Panc1 (cell line): ENCODE measurements at regions not wholly inside any gene's neighbourhood (a gene's known extent, or its start where the extent isn't known, plus 50 kb on each side); places are given as distances from the start of the nearest gene placed in this dataset.

Experiments used
- ATAC-seq: fragments of 200-7000 bp; cut with Tn5 transposase; 2 replicates; pipeline ENCODE4 v1.9.1; 2020; ENCODE audit warnings: mild to moderate bottlenecking, moderate library complexity
- BruUV-seq: library from RNA; stranded (reverse); fragments of 400-500 nt; replicated peaks from 2 replicates; lab custom pipeline; 2021; lab: Mats Ljungman, UMichigan
- CTCF ChIA-PET: fragments of 300-600 bp; sonication (Branson Sonifier 250); formaldehyde crosslinking; loops from one replicate; lab custom pipeline; 2022; ENCODE audit warnings: antibody characterized with exemption; lab: Charles Lee
- POLR2A ChIA-PET: fragments of 300-600 bp; sonication (Branson Sonifier 250); formaldehyde crosslinking; loops from one replicate; lab custom pipeline; 2022; ENCODE audit warnings: antibody characterized with exemption; lab: Charles Lee
- DNase-seq: peaks from one replicate; pipeline ENCODE4 v3.0.0-alpha.2; 2010; ENCODE audit warnings: low read depth, low spot score
- H3K27ac ChIP-seq: 2 replicates; pipeline ENCODE4 v1.5.1; 2011; ENCODE audit warnings: mild to moderate bottlenecking, low read length, inconsistent platforms
- H3K27me3 ChIP-seq: fragments of 200-500 bp; sonication (Bioruptor generic); 2 replicates; pipeline ENCODE4 v1.6.0; 2014; ENCODE audit warnings: low read length, inconsistent platforms; ENCODE audit not compliant: control insufficient read depth, insufficient read depth
- H3K36me3 ChIP-seq: fragments of 200-500 bp; sonication (Bioruptor generic); 2 replicates; pipeline ENCODE4 v1.5.1; 2014; ENCODE audit warnings: inconsistent platforms, mild to moderate bottlenecking, low read length, moderate library complexity; ENCODE audit not compliant: control insufficient read depth, insufficient read depth
- H3K4me1 ChIP-seq: 2 replicates; pipeline ENCODE4 v1.5.1; 2011; ENCODE audit warnings: inconsistent platforms, mild to moderate bottlenecking, low read length, moderate library complexity; ENCODE audit not compliant: control insufficient read depth, insufficient read depth
- H3K4me3 ChIP-seq, 2 experiments: 2 replicates each; pipeline ENCODE4 v1.5.1; 2011 to 2012; ENCODE audit warnings: low read depth in 2 of 2, low read length in 2 of 2, mild to moderate bottlenecking in 2 of 2, inconsistent platforms in 1 of 2, moderate library complexity in 1 of 2
- H3K9me3 ChIP-seq: fragments of 200-500 bp; sonication (Bioruptor generic); 2 replicates; pipeline ENCODE4 v1.5.1; 2014; ENCODE audit warnings: low read depth, mild to moderate bottlenecking, inconsistent platforms, low read length, moderate library complexity; ENCODE audit not compliant: control insufficient read depth, insufficient read depth
- CTCF ChIP-seq: fragments of 450-650 bp; IDR thresholded peaks from 2 replicates; pipeline ENCODE4 v1.5.1; 2017; ENCODE audit warnings: mild to moderate bottlenecking
- POLR2AphosphoS5 ChIP-seq: IDR thresholded peaks from 2 replicates; pipeline ENCODE4 v1.6.1; 2012; ENCODE audit warnings: mild to moderate bottlenecking, low read depth, low read length, moderate library complexity
- REST ChIP-seq, 2 experiments: IDR thresholded peaks; 2 replicates each; pipeline ENCODE4 v1.6.1; 2011 to 2012; ENCODE audit warnings: low read depth in 2 of 2, control low read depth in 1 of 2, low read length in 1 of 2, mild to moderate bottlenecking in 1 of 2, moderate library complexity in 1 of 2; ENCODE audit not compliant: insufficient read depth in 1 of 2
- SIN3A ChIP-seq: IDR thresholded peaks from 2 replicates; pipeline ENCODE4 v1.6.1; 2012; ENCODE audit warnings: low read depth, mild to moderate bottlenecking, low read length, moderate library complexity, borderline replicate concordance; ENCODE audit not compliant: insufficient read depth
- TCF7L2 ChIP-seq: IDR thresholded peaks from 2 replicates; pipeline ENCODE4 v1.6.1; 2011; ENCODE audit warnings: mild to moderate bottlenecking, low read depth, low read length, inconsistent platforms
- in situ Hi-C: cut with HindIII; loops from 2 replicates; pipeline ENCODE4 v1.10.0; 2016; ENCODE audit warnings: low sequenced_read_pairs, low pct_unique_long_range_greater_than_20kb
- intact Hi-C: fragments of 100-400 bp; cut with micrococcal nuclease; formaldehyde crosslinking; loops from one replicate; pipeline ENCODE4 v1.10.0; 2022; ENCODE audit not compliant: unreplicated experiment

GRCh38 chr16:65249768-65250167 lies 127.9 kb upstream of the CDH11 start:
- POLR2A ChIA-PET: no interaction called here
- H3K27me3 ChIP-seq: no peaks in the 10 kb centered on the region
- CTCF ChIA-PET: interaction anchor here (0.6 kb wide), 1 partner anchor 87 kb away, joined by 5 read pairs; no protein-coding TSS in a partner anchor
- intact Hi-C loops (no loop called here), in situ Hi-C loops (no loop called here)
- H3K36me3 ChIP-seq: no peaks in the 10 kb centered on the region
- BruUV-seq: no TSS peak
- ATAC-seq: no peak
- no peak overlapping the region for H3K4me3 ChIP-seq
- DNase-seq: no peak
- no peaks in the 10 kb centered on the region for H3K4me1 ChIP-seq
- H3K27ac ChIP-seq: no peak overlapping the region
- no peaks in the 10 kb centered on the region for H3K9me3 ChIP-seq
- TF ChIP-seq POLR2AphosphoS5: no peak

DNA sequence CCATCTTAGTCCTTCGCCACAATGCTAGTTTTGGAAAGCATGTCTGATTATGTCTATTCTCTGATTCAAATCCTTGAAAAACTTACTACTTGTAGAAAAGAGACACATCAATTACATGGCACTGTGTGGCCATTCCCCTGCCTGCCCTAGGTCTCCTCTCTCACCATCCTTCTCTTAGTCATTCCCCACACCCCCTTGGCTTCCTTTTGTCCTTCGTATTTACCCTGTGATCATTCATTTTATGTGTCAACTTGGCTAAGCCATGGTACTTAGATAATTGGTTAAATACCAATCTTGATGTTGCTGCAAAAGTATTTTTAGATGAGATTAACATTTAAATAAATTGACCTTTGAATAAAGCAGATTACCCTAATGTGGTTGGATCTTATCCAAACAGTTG lies 122.9 kb upstream of the CDH11 start:
- H3K4me3 ChIP-seq: no peak overlapping the region
- ChIA-PET POLR2A (no interaction called here), CTCF (no interaction called here)
- ATAC-seq (no peak), DNase-seq (no peak)
- BruUV-seq: no TSS peak
- intact Hi-C loops (no loop called here), in situ Hi-C loops (no loop called here)
- TF ChIP-seq SIN3A (no peak), POLR2AphosphoS5 (no peak), CTCF (no peak), REST (IDR thresholded peaks at IDR 0.05; ENCODE audit: insufficient read depth in 1 of 2, low read depth in 2 of 2, low read length in 1 of 2) (no peak), TCF7L2 (no peak)
- no peaks in the 10 kb centered on the region for H3K4me1 ChIP-seq
- no peaks in the 10 kb centered on the region for H3K9me3 ChIP-seq
- H3K27ac ChIP-seq: no peak overlapping the region
- H3K36me3 ChIP-seq: no peaks in the 10 kb centered on the region
- no peaks in the 10 kb centered on the region for H3K27me3 ChIP-seq

DNA sequence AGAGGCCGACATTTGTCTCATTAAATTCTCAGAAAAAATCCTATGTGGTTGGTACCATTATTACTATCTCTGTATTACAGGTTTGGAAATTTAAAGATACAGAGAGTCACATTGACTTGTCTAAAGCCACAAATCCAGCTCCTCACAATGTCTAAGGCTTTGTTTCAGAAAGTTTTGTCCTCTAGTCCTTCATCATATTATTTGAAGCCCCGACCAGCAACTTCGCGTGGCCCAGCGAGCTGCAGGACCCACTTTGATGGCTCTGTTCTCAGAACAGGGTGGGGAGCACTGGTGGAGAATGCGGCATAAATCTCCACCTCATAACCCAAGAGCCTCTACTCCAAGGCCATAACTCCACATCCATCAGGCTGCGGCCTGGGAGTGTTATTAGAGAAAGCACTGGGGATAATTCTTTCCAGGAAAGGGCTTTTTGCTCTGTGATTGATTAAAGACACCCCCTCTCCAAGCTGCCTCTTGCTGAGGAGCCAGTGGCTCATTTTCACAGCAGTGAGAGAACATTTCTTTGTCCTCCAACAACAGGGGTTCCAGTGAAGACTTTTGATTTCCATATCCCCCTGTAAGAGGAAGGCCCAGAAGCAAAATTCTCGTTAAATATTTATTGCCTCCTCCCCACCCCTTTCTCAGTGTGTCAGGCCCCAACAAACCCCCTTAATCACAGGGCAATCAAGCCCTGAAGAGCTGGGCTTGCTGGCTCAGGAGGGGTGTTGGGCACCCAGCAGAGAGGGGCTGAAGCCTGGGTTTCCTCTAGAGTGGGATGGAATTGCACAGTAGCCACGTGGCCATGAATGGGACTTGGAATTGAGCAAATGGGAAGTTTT lies 113.7 kb upstream of the CDH11 start:
- POLR2A ChIA-PET: no interaction called here
- H3K4me1 ChIP-seq: no peaks in the 10 kb centered on the region
- ATAC-seq: no peak
- no peak overlapping the region for H3K4me3 ChIP-seq
- no peaks in the 10 kb centered on the region for H3K27me3 ChIP-seq
- H3K36me3 ChIP-seq: no peaks in the 10 kb centered on the region
- H3K9me3 ChIP-seq: no peaks in the 10 kb centered on the region
- intact Hi-C loops: no loop called here
- in situ Hi-C loops: no loop called here
- TF ChIP-seq TCF7L2: no peak
- TF ChIP-seq POLR2AphosphoS5: no peak
- TF ChIP-seq SIN3A: no peak
- TF ChIP-seq CTCF: no peak
- TF ChIP-seq REST (IDR thresholded peaks at IDR 0.05; ENCODE audit: insufficient read depth in 1 of 2, low read depth in 2 of 2, low read length in 1 of 2): no peak
- no peak for DNase-seq
- H3K27ac ChIP-seq: no peak overlapping the region
- no TSS peak for BruUV-seq
- CTCF ChIA-PET: no interaction called here
